ENCODE measurements at regions not wholly inside any gene's neighbourhood (a gene's known extent, or its start where the extent isn't known, plus 50 kb on each side); places are given as distances from the start of the nearest gene placed in this dataset.

- DNase-seq (ENCODE audit: low read depth, low spot score): no peak
- ChIA-PET CTCF (interaction anchor here (2.1 kb wide), 1 partner anchor 9 kb away, joined by 8 read pairs; no protein-coding TSS in a partner anchor), POLR2A (no interaction called here)
- no peak overlapping the region for H3K4me3 ChIP-seq (ENCODE audit: low read depth, low read length)
- TF ChIP-seq CTCF (IDR thresholded peaks at IDR 0.05; ENCODE audit: insufficient read depth, low read length, missing control alignments): no peak
Measured at GRCh38 chr16:27699540-27699939, 149.6 kb downstream of the KATNIP start.

GRCh38 chr16:27700304-27700995 is 150.5 kb downstream of the KATNIP start:
- DNase-seq (ENCODE audit: low read depth, low spot score): no peak
- ChIA-PET POLR2A (no interaction called here), CTCF (interaction anchor here (1.1 to 2.1 kb wide), 3 partner anchors 10 to 370 kb away, joined by 4 to 8 read pairs (median 6); no protein-coding TSS in a partner anchor)
- TF ChIP-seq CTCF (IDR thresholded peaks at IDR 0.05; ENCODE audit: insufficient read depth, low read length, missing control alignments): no peak
- no peak overlapping the region for H3K4me3 ChIP-seq (ENCODE audit: low read depth, low read length)

GRCh38 chr16:27701381-27701780 is 151.4 kb downstream of the KATNIP start:
- DNase-seq (ENCODE audit: low read depth, low spot score): no peak
- ChIA-PET CTCF (interaction anchor here (1.0 to 1.6 kb wide), 2 partner anchors 9 to 11 kb away, joined by 3 to 6 read pairs; no protein-coding TSS in a partner anchor), POLR2A (no interaction called here)
- no peak for TF ChIP-seq CTCF (IDR thresholded peaks at IDR 0.05; ENCODE audit: insufficient read depth, low read length, missing control alignments)
- no peak overlapping the region for H3K4me3 ChIP-seq (ENCODE audit: low read depth, low read length)

GRCh38 chr16:27703121-27703520 is 153.2 kb downstream of the KATNIP start:
- CTCF ChIA-PET: interaction anchor here (1.1 to 1.6 kb wide), 3 partner anchors 16 to 368 kb away, joined by 3 to 4 read pairs (median 3); no protein-coding TSS in a partner anchor
- POLR2A ChIA-PET: no interaction called here
- no peak for DNase-seq (ENCODE audit: low read depth, low spot score)
- H3K4me3 ChIP-seq (ENCODE audit: low read depth, low read length): no peak overlapping the region
- TF ChIP-seq CTCF (IDR thresholded peaks at IDR 0.05; ENCODE audit: insufficient read depth, low read length, missing control alignments): no peak

GRCh38 chr16:27703545-27703944 is 153.6 kb downstream of the KATNIP start:
- DNase-seq (ENCODE audit: low read depth, low spot score): no peak
- ChIA-PET CTCF (interaction anchor here (1.1 to 1.6 kb wide), 4 partner anchors 17 to 368 kb away, joined by 3 to 4 read pairs (median 3); no protein-coding TSS in a partner anchor), POLR2A (no interaction called here)
- H3K4me3 ChIP-seq (ENCODE audit: low read depth, low read length): no peak overlapping the region
- no peak for TF ChIP-seq CTCF (IDR thresholded peaks at IDR 0.05; ENCODE audit: insufficient read depth, low read length, missing control alignments)

- H3K4me3 ChIP-seq (ENCODE audit: low read depth, low read length): no peak overlapping the region
- no peak for DNase-seq (ENCODE audit: low read depth, low spot score)
- ChIA-PET CTCF (interaction anchor here (1.3 kb wide), 2 partner anchors 14 to 16 kb away, joined by 3 read pairs; no protein-coding TSS in a partner anchor), POLR2A (no interaction called here)
- TF ChIP-seq CTCF (IDR thresholded peaks at IDR 0.05; ENCODE audit: insufficient read depth, low read length, missing control alignments): no peak
Measured at GRCh38 chr16:27704252-27704651, 154.3 kb downstream of the KATNIP start.

All from AG04449 (cell line).